ENCODE measurements at regions not wholly inside any gene's neighbourhood (a gene's known extent, or its start where the extent isn't known, plus 50 kb on each side); places are given as distances from the start of the nearest gene placed in this dataset.

GRCh38 chr11:108994887-108995286 lies 330.0 kb downstream of the DDX10 start:
- H3K9me3 Mint-ChIP-seq: peaks cover 2% of the 10 kb centered on the region
- no peaks in the 10 kb centered on the region for H3K36me3 Mint-ChIP-seq (ENCODE audit: low read depth)
- H3K27me3 Mint-ChIP-seq (ENCODE audit: low read depth): no peaks in the 10 kb centered on the region
- no peak overlapping the region for H3K27ac Mint-ChIP-seq
- no peaks in the 10 kb centered on the region for H3K4me1 Mint-ChIP-seq (ENCODE audit: low read depth)
- intact Hi-C loops (cut with micrococcal nuclease): no loop called here
- CTCF ChIA-PET: no interaction called here
- no peak overlapping the region for H3K4me3 Mint-ChIP-seq
- DNase-seq: no peak

DNA sequence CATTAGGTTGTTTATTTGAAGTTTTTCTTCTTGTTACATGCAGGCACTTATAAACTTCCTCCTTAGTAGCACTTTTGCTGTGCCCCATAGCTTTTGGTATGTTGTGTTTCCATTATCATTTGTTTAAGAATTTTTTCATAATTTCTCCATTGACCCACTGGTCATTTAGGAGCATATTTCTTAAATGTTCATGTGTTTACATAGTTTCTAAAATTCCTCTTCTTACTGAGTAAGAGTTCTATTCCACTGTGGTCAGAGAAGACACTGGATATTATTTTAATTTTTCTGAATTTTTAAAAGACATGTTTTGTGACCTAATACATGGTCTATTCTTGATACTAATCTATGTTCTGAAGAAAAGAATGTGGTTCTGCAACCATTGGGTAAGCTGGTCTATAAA lies 333.0 kb downstream of the DDX10 start:
- H3K36me3 Mint-ChIP-seq (ENCODE audit: low read depth): no peaks in the 10 kb centered on the region
- H3K27ac Mint-ChIP-seq: no peak overlapping the region
- no peak overlapping the region for H3K4me3 Mint-ChIP-seq
- H3K27me3 Mint-ChIP-seq (ENCODE audit: low read depth): no peaks in the 10 kb centered on the region
- H3K9me3 Mint-ChIP-seq: peaks cover 6% of the 10 kb centered on the region
- no peak for DNase-seq
- CTCF ChIA-PET: interaction anchor here (0.7 kb wide), 1 partner anchor 190 kb away, joined by 3 read pairs; no protein-coding TSS in a partner anchor
- intact Hi-C loops (cut with micrococcal nuclease): no loop called here
- H3K4me1 Mint-ChIP-seq (ENCODE audit: low read depth): no peaks in the 10 kb centered on the region

GRCh38 chr11:109000531-109000930 lies 335.7 kb downstream of the DDX10 start:
- H3K27me3 Mint-ChIP-seq (ENCODE audit: low read depth): peaks cover 7% of the 10 kb centered on the region
- no peak overlapping the region for H3K4me3 Mint-ChIP-seq
- H3K27ac Mint-ChIP-seq: no peak overlapping the region
- H3K9me3 Mint-ChIP-seq: peaks cover 6% of the 10 kb centered on the region
- CTCF ChIA-PET: no interaction called here
- intact Hi-C loops (cut with micrococcal nuclease): no loop called here
- no peak for DNase-seq
- H3K36me3 Mint-ChIP-seq (ENCODE audit: low read depth): no peaks in the 10 kb centered on the region
- no peaks in the 10 kb centered on the region for H3K4me1 Mint-ChIP-seq (ENCODE audit: low read depth)

- Mint-ChIP-seq H3K27me3 (ENCODE audit: low read depth) (peaks cover 10% of the 10 kb centered on the region), H3K4me1 (ENCODE audit: low read depth) (no peaks in the 10 kb centered on the region), H3K4me3 (no peak overlapping the region), H3K36me3 (ENCODE audit: low read depth) (no peaks in the 10 kb centered on the region), H3K27ac (no peak overlapping the region), H3K9me3 (peaks cover 6% of the 10 kb centered on the region)
- intact Hi-C loops (cut with micrococcal nuclease): no loop called here
- CTCF ChIA-PET: no interaction called here
- no peak for DNase-seq
Observed at GRCh38 chr11:109001585-109001984, 336.7 kb downstream of the DDX10 start.

DNA sequence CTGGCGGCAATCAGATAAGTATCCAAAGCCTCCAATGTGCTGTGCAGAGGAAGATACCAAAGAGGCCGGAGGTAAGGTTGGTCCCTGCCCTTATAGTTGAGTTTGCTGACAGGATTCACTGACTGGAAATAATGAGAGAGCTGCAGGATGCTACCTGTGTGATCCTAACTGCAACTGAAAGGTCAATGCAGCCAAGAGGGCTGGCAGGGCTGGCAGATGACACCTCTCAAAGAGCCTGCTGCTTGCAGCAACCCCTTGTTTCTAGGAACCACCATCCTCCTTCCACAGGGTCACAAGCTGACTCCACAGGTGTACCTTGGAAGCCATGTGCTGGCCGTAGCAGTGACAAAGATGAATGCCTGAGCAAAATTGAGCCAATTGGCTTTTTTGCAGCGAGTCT lies 348.1 kb downstream of the DDX10 start:
- Mint-ChIP-seq H3K4me3 (no peak overlapping the region), H3K27ac (no peak overlapping the region), H3K9me3 (no peaks in the 10 kb centered on the region), H3K36me3 (ENCODE audit: low read depth) (no peaks in the 10 kb centered on the region), H3K27me3 (ENCODE audit: low read depth) (peaks cover 2% of the 10 kb centered on the region), H3K4me1 (ENCODE audit: low read depth) (no peaks in the 10 kb centered on the region)
- CTCF ChIA-PET: no interaction called here
- no peak for DNase-seq
- intact Hi-C loops (cut with micrococcal nuclease): no loop called here

- peaks cover 2% of the 10 kb centered on the region for H3K27me3 Mint-ChIP-seq (ENCODE audit: low read depth)
Observed at GRCh38 chr11:109015283-109015682, 350.4 kb downstream of the DDX10 start.

GRCh38 chr11:109016724-109017123 lies 351.9 kb downstream of the DDX10 start:
- Mint-ChIP-seq H3K4me3 (no peak overlapping the region), H3K27me3 (ENCODE audit: low read depth) (no peaks in the 10 kb centered on the region), H3K4me1 (ENCODE audit: low read depth) (no peaks in the 10 kb centered on the region), H3K27ac (no peak overlapping the region), H3K36me3 (ENCODE audit: low read depth) (no peaks in the 10 kb centered on the region), H3K9me3 (no peaks in the 10 kb centered on the region)
- CTCF ChIA-PET: no interaction called here
- no peak for DNase-seq
- intact Hi-C loops (cut with micrococcal nuclease): no loop called here

More at GRCh38 chr11:109015283-109015682, 350.4 kb downstream of the DDX10 start:
- Mint-ChIP-seq H3K4me1 (ENCODE audit: low read depth) (no peaks in the 10 kb centered on the region), H3K27ac (no peak overlapping the region), H3K4me3 (no peak overlapping the region), H3K9me3 (no peaks in the 10 kb centered on the region), H3K36me3 (ENCODE audit: low read depth) (no peaks in the 10 kb centered on the region)
- no peak for DNase-seq
- CTCF ChIA-PET: interaction anchor here (0.6 kb wide), 1 partner anchor 1101 kb away, joined by 3 read pairs; no protein-coding TSS in a partner anchor
- intact Hi-C loops (cut with micrococcal nuclease): no loop called here

DNA sequence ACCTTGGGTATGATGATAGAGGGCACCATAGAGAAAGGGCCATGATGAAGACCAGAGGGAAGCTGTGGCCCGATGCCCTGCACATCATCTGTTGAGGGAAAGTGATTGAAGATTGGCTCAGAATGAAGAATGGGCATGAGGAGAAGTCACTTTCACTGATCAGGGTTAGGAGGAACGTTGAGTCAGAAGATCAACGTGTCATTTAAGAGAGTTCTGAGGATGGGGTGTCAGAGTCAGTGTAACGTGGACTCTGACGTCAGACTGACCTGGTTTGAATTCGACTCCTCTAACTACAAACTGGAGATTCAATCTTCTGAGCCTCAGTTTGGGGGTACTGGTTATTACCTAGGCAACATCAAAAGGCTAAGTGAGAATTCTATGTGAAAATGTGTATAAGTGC lies 352.6 kb downstream of the DDX10 start:
- CTCF ChIA-PET: no interaction called here
- Mint-ChIP-seq H3K27me3 (ENCODE audit: low read depth) (no peaks in the 10 kb centered on the region), H3K36me3 (ENCODE audit: low read depth) (no peaks in the 10 kb centered on the region), H3K9me3 (no peaks in the 10 kb centered on the region), H3K4me3 (no peak overlapping the region), H3K4me1 (ENCODE audit: low read depth) (no peaks in the 10 kb centered on the region), H3K27ac (no peak overlapping the region)
- intact Hi-C loops (cut with micrococcal nuclease): no loop called here
- DNase-seq: no peak

GRCh38 chr11:109018639-109019038 lies 353.8 kb downstream of the DDX10 start:
- no peaks in the 10 kb centered on the region for H3K9me3 Mint-ChIP-seq
- no peak overlapping the region for H3K4me3 Mint-ChIP-seq
- no peaks in the 10 kb centered on the region for H3K36me3 Mint-ChIP-seq (ENCODE audit: low read depth)
- H3K4me1 Mint-ChIP-seq (ENCODE audit: low read depth): no peaks in the 10 kb centered on the region
- H3K27me3 Mint-ChIP-seq (ENCODE audit: low read depth): no peaks in the 10 kb centered on the region
- no peak overlapping the region for H3K27ac Mint-ChIP-seq
- intact Hi-C loops (cut with micrococcal nuclease): no loop called here
- CTCF ChIA-PET: no interaction called here
- no peak for DNase-seq

DNA sequence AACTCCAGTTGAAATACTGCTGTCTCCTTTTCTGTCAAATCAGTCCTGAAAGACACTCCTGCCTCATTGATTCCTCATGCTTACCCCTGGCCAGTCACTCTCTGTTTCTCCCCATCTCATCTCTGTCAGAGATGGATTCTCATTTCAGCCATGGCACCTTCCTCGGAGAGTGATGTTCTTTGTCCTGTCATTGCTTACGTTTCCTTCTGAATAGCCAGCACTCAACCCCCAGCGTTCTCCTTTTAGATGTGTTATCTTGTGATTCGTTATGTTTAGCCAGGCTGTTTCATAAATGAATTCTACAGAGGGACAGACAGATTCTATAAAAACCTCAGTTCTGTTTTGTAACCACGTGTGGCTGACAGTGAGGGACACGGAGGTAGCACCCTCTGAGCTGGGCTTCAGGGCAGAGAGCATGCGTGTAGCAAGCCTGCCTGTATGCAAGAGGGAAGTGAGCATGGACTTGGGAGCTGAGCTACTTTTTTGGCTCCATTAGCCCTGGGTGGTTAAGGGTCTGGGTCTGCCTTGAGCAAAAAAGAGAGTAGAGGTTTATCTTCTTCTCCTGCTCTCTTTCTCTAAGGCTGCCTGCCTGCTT lies 354.6 kb downstream of the DDX10 start:
- Mint-ChIP-seq H3K27me3 (ENCODE audit: low read depth) (no peaks in the 10 kb centered on the region), H3K9me3 (peaks cover under 1% of the 10 kb centered on the region), H3K27ac (no peak overlapping the region), H3K4me3 (no peak overlapping the region), H3K36me3 (ENCODE audit: low read depth) (no peaks in the 10 kb centered on the region), H3K4me1 (ENCODE audit: low read depth) (no peaks in the 10 kb centered on the region)
- CTCF ChIA-PET: no interaction called here
- intact Hi-C loops (cut with micrococcal nuclease): no loop called here
- no peak for DNase-seq

DNA sequence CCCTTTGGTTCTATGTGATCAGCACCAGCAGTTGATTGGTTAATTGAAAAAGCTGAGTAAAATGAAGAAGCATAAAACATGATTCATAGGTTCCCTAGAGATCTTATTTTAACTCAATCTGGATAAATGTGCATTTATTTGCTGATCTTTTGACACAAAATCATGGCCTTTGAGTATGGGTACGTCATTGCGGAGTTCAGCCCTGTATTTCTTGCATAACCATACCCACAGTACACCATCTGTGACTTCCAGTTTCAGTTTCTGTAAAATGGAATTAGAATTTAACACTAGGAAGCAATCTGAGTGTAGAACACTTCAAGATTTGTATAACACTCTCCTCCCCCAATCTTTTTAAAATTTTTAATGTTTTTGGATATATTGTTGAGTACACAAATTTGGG lies 358.2 kb downstream of the DDX10 start:
- Mint-ChIP-seq H3K4me3 (no peak overlapping the region), H3K4me1 (ENCODE audit: low read depth) (no peaks in the 10 kb centered on the region), H3K9me3 (peaks cover 5% of the 10 kb centered on the region), H3K27ac (no peak overlapping the region), H3K27me3 (ENCODE audit: low read depth) (no peaks in the 10 kb centered on the region), H3K36me3 (ENCODE audit: low read depth) (no peaks in the 10 kb centered on the region)
- intact Hi-C loops (cut with micrococcal nuclease): no loop called here
- DNase-seq: no peak
- CTCF ChIA-PET: no interaction called here

DNA sequence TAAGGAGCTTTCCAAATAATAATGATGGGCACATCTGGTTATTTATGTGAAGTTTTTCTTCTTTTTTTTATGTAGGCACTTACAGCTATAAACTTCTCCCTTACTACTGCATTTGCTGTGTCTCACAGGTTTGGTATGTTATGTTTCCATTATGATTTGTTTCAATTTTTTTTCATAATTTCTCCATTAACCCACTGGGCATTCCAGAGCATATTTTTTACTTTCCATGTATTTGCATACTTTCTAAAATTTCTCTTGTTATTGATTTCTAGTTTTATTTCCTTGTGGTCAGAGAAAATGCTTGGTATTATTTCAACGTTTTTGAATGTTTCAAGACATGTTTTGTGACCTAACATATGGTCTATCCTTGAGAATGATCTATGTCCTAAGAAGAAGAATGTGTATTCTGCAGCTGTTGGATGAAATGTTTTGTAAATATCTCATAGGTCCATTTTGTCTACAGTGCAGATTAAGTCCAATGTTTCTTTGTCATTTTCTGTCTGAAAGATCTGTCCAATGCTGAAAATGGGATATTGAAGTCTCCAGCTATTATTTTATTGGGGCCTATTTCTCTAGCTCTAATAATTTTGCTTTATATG lies 362.1 kb downstream of the DDX10 start:
- intact Hi-C loops (cut with micrococcal nuclease): no loop called here
- CTCF ChIA-PET: no interaction called here
- DNase-seq: no peak
- Mint-ChIP-seq H3K4me1 (ENCODE audit: low read depth) (no peaks in the 10 kb centered on the region), H3K36me3 (ENCODE audit: low read depth) (no peaks in the 10 kb centered on the region), H3K27me3 (ENCODE audit: low read depth) (peaks cover 16% of the 10 kb centered on the region), H3K9me3 (peaks cover 5% of the 10 kb centered on the region), H3K4me3 (no peak overlapping the region), H3K27ac (no peak overlapping the region)

- CTCF ChIA-PET: no interaction called here
- DNase-seq: no peak
- Mint-ChIP-seq H3K9me3 (peaks cover 5% of the 10 kb centered on the region), H3K4me1 (ENCODE audit: low read depth) (no peaks in the 10 kb centered on the region), H3K27me3 (ENCODE audit: low read depth) (peaks cover 16% of the 10 kb centered on the region), H3K36me3 (ENCODE audit: low read depth) (no peaks in the 10 kb centered on the region), H3K27ac (no peak overlapping the region), H3K4me3 (no peak overlapping the region)
- intact Hi-C loops (cut with micrococcal nuclease): no loop called here
Observed at GRCh38 chr11:109027851-109028250, 363.0 kb downstream of the DDX10 start.
